Nephron progenitor cell (in vitro differentiated cells): ENCODE measurements at regions not wholly inside any gene's neighbourhood (a gene's known extent, or its start where the extent isn't known, plus 50 kb on each side); places are given as distances from the start of the nearest gene placed in this dataset.

Experiments
- DNase-seq: peaks from one replicate; pipeline ENCODE4 v3.0.0; 2021
- H3K27ac Mint-ChIP-seq: 2 replicates; pipeline ENCODE4 v1.8.0; 2021; ENCODE audit warnings: mild to moderate bottlenecking, moderate library complexity, mixed read lengths
- H3K27me3 Mint-ChIP-seq: 2 replicates; pipeline ENCODE4 v1.8.0; 2021; ENCODE audit warnings: mild to moderate bottlenecking, low read depth, mixed read lengths; ENCODE audit not compliant: poor library complexity
- H3K36me3 Mint-ChIP-seq: 2 replicates; pipeline ENCODE4 v1.8.0; 2021; ENCODE audit warnings: low read depth, mixed read lengths
- H3K4me1 Mint-ChIP-seq: 2 replicates; pipeline ENCODE4 v1.8.0; 2021; ENCODE audit warnings: mixed read lengths
- H3K4me3 Mint-ChIP-seq: 2 replicates; pipeline ENCODE4 v1.8.0; 2021; ENCODE audit warnings: mild to moderate bottlenecking, moderate library complexity, mixed read lengths
- H3K9me3 Mint-ChIP-seq: 2 replicates; pipeline ENCODE4 v1.8.0; 2021; ENCODE audit warnings: mild to moderate bottlenecking, moderate library complexity, mixed read lengths
- TF ChIP-seq, protein P1 (sequence below): fragments of 200-600 bp; sonication (generic); IDR thresholded peaks from 2 replicates; pipeline ENCODE4 v1.5.0; 2021; ENCODE audit warnings: antibody characterized with exemption

DNA sequence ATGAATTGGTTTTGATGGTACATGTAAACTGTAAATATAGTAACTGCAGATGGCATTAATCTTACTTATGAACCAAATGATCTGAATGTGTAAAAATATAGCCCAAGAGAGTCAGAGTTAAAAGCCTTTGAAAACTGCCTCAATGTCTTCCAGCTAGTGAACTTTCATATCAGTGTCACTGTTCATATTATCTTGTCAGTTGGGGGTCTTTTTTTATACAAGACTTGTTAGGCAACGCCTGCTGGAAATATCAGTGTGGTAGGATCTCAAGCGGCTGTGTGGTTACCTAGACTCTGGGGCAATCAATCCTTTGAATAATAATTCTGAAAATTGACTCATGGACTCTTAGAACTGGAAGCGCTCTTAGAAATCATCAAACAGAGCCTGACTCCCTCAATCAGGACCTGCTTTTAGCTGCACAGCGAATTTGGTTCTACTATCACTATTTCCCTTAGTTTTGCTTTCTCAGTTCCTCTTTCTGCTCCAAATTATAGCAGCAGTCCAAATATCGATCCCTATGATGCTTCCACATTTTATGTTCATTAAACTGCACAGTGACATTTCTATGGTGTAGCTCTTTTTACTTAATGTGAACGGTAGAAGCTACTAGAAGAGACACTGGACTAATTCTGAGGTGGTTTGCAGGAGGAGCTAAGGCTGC is 100.1 kb upstream of the COL1A2 start:
- Mint-ChIP-seq H3K27ac (no peak overlapping the region), H3K27me3 (peaks cover 7% of the 10 kb centered on the region), H3K9me3 (no peaks in the 10 kb centered on the region), H3K36me3 (no peaks in the 10 kb centered on the region), H3K4me3 (no peak overlapping the region), H3K4me1 (peaks cover 40% of the 10 kb centered on the region)
- DNase-seq: no peak
- TF ChIP-seq, protein P1, sequence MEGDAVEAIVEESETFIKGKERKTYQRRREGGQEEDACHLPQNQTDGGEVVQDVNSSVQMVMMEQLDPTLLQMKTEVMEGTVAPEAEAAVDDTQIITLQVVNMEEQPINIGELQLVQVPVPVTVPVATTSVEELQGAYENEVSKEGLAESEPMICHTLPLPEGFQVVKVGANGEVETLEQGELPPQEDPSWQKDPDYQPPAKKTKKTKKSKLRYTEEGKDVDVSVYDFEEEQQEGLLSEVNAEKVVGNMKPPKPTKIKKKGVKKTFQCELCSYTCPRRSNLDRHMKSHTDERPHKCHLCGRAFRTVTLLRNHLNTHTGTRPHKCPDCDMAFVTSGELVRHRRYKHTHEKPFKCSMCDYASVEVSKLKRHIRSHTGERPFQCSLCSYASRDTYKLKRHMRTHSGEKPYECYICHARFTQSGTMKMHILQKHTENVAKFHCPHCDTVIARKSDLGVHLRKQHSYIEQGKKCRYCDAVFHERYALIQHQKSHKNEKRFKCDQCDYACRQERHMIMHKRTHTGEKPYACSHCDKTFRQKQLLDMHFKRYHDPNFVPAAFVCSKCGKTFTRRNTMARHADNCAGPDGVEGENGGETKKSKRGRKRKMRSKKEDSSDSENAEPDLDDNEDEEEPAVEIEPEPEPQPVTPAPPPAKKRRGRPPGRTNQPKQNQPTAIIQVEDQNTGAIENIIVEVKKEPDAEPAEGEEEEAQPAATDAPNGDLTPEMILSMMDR: no peak

DNA sequence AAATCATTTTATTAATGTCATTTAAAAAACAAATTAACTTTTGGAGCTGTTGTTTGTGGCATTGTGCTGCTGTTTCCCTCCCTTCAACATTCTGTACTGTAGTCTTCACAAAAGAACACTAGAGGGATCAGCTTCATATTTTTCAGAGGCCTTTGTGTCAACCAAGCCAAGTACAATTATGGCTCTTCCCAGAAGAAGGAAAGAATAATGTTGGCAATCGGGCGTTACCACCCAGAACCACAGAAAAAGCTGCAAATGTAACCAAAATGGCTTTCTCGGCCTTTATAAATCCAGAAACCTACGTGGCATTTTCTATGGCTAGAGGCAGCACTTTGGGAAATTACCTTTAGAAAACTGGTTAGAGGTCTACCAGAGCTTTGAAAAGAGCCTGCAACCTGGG is 98.8 kb upstream of the COL1A2 start:
- TF ChIP-seq, protein P1: no peak
- H3K27ac Mint-ChIP-seq: no peak overlapping the region
- H3K4me1 Mint-ChIP-seq: peaks cover 44% of the 10 kb centered on the region
- peaks cover 7% of the 10 kb centered on the region for H3K27me3 Mint-ChIP-seq
- H3K36me3 Mint-ChIP-seq: no peaks in the 10 kb centered on the region
- H3K4me3 Mint-ChIP-seq: no peak overlapping the region
- DNase-seq: no peak
- no peaks in the 10 kb centered on the region for H3K9me3 Mint-ChIP-seq

DNA sequence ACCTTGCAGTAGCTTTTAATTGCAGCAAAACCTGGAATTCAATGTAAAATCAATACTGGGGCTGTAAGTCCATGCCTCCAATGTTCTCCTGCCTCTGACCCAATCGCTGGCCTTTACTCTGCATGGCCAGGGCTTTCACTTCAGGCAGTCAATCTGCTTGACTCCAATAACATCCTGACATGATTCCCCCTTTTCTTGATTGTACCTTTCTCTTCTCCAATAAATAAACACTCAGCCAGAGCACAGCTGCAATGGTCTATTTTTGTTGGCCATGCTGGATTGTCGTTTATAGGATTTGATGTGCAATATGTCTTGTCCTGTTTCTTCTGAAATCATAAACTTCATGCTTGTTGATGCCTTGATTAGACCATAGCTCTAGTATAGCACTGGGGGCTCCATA is 97.8 kb upstream of the COL1A2 start:
- Mint-ChIP-seq H3K27ac (no peak overlapping the region), H3K9me3 (no peaks in the 10 kb centered on the region), H3K4me1 (peaks cover 49% of the 10 kb centered on the region), H3K4me3 (no peak overlapping the region), H3K36me3 (no peaks in the 10 kb centered on the region), H3K27me3 (peaks cover 4% of the 10 kb centered on the region)
- TF ChIP-seq, protein P1: no peak
- no peak for DNase-seq

DNA sequence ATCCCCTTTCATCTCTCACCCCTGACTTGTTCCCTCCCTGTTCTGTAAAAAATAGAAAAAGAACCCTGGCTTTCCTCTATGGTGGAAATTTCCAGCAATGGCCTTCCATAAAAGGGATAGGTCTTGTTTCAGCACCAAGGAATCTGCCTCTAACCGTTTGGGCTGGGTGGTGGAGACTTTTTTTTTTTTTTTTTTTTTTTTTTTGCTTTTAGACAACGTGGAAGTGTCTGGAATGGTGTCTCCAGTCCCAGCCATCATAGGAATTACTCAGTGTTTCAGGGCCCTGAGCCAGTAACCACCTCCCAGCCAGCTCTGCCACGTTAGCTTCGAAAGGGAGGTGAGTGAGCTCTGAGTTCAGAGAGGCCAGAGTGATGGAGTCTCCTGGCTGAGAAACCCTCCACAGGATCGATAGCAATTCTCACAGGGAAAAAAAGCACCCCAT is 97.3 kb upstream of the COL1A2 start:
- Mint-ChIP-seq H3K27ac (peak overlapping the region; percentile 34), H3K27me3 (peaks cover 4% of the 10 kb centered on the region), H3K4me3 (no peak overlapping the region), H3K4me1 (peaks cover 52% of the 10 kb centered on the region), H3K36me3 (no peaks in the 10 kb centered on the region), H3K9me3 (no peaks in the 10 kb centered on the region)
- TF ChIP-seq, protein P1: no peak
- DNase-seq: no peak

DNA sequence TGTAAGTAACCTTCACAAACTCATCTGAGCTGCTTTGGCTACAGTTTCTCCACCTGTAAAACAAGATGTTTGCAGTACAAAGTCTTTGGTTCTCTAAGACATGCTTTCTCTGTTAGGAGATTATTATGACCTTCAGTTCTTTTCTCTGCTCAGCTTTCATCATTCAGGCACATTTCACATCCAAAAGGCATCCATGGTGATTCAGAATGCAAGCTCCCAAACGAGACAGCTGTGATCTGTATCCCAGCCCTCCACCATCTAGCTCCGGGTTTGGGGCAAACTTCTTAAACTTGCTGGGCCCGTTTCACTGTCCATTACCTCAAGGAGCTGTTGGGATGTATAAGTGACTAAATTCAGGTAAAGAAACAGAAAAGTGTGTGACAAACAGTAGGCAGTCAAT is 95.8 kb upstream of the COL1A2 start:
- peaks cover 4% of the 10 kb centered on the region for H3K27me3 Mint-ChIP-seq
- no peak overlapping the region for H3K27ac Mint-ChIP-seq
- H3K36me3 Mint-ChIP-seq: no peaks in the 10 kb centered on the region
- no peak overlapping the region for H3K4me3 Mint-ChIP-seq
- no peak for DNase-seq
- TF ChIP-seq, protein P1: no peak
- peaks cover 68% of the 10 kb centered on the region for H3K4me1 Mint-ChIP-seq
- H3K9me3 Mint-ChIP-seq: no peaks in the 10 kb centered on the region

DNA sequence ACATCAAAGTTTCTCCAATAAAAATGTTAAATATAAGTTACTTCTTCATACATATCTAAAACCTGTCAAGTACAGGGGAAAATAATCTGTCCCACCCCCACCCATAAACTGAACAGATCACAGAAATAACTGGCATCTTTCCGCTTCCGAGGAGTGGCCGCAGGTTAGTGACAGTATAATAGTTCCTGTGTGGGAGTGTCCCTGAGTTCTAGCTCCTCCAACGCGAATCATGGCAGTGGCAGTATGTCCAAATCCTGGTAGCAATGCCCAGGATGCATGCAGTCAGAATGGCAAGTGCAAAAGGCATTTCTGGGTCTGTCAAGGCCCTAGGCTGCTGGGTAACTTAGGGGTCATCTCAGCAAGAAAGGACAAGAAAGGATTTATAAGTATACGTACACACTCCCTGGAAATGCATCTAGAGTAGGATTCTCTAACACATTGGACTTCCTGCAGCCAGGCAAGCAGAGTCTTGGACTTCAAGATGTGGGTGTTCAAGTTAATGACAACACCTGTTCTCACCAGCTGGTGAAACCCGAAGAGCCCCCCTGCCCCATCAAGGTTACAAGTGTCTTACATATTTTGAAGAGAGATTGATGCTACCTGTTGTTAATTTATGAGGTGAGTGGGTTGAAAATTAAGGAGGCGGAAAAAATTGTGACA is 94.4 kb upstream of the COL1A2 start:
- no peak overlapping the region for H3K4me3 Mint-ChIP-seq
- H3K4me1 Mint-ChIP-seq: peaks cover 75% of the 10 kb centered on the region
- no peak overlapping the region for H3K27ac Mint-ChIP-seq

More for the DNA sequence above, 94.4 kb upstream of the COL1A2 start:
- H3K36me3 Mint-ChIP-seq: no peaks in the 10 kb centered on the region
- peaks cover 9% of the 10 kb centered on the region for H3K9me3 Mint-ChIP-seq
- no peak for DNase-seq
- TF ChIP-seq, protein P1: no peak
- peaks cover 4% of the 10 kb centered on the region for H3K27me3 Mint-ChIP-seq
